NCI-H1048 (cell line): ENCODE measurements at regions not wholly inside any gene's neighbourhood (a gene's known extent, or its start where the extent isn't known, plus 50 kb on each side); places are given as distances from the start of the nearest gene placed in this dataset.
"Not testable (repeated sequence)": the region's sequence is repeated elsewhere in the genome, so short reads cannot be mapped to it uniquely, and the experiment has no call there.

ENCODE experiments used
- DNase-seq: peaks from one replicate; lab custom pipeline; 2025; lab: John Stamatoyannopoulos, UW

DNA sequence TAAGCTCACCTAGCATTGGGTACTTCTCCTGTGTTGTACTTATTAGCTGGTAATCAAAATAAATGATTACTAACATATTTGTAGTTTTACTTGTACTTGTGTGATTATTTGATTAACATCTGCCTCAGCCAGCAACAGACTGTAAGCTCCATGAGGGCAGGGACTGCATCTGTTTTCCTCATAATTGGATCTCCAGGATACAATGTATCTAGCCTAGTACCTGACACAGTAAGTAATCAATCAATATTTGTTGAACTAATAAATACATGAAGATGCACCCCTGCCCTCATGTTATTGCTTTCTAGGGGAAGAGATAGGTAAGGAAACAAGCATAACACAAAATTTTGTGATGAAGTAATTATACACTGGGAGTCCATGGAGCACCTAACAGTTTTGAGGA is 101.5 kb downstream of the TENT5C start:
- DNase-seq: no peak

DNA sequence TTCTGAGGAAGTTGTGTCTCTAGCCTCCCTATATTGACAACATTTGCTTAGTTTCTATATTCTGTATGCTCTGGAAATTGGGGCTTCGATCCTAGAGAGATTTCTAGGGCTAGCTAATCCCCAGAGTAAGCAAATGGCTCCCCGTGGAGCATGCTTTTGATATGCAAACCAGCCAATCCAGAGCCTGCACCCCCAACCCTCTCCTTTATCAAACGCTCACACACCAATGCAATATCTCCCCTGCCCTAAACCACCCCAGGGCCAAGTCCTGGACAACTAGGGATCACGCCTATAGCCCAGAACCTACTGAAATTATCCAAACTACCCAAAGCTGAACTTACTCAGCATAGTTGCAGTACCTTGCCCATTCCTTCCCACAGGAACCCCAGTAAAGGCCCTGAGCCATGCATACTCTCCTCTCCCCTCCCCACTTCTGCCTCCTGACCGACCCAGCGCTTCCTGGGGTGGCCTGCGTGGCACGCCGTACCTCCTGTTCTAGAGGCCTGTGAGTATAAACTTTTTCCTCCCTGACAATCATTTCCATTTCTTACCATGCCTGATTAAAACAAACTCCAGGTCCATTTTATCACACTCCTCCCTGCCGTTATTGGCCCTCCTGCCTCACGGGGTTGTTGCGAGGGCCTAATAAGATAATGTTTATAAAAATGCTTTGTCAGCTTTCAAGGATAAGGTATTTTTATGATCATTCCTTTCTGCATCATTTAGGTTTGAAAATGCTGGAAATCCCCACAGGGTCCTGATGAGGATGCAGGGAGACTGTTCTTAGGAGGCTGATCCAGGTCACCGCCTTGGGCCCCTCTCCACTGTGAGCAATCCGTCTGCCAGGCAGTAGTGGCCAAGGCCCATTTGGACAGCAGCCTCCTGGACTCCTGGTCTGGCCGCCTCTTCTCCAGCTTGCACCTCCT is 102.7 kb downstream of the TENT5C start:
- DNase-seq: no peak

DNA sequence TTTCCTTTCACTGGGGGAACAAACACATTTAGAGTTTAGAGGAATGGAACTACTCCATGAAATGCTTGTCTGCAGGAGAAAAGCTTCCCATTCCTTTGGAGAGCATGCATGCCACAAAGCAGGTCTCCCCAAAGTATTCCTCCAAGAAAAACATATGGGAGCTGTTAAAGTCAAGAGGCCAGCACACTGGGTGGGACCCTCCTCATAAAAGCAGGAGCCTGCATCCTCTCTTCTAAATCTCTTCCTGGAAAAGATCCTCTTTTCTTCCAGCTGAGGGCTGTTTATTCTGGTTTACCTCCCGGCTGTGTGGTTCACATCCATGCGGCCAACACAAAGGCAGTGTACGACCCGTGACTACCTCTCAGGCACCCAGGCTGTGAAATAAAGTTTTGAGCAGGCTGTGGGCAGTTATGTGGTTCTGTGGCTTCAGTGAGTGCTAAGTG is 103.4 kb downstream of the TENT5C start:
- DNase-seq: no peak

DNA sequence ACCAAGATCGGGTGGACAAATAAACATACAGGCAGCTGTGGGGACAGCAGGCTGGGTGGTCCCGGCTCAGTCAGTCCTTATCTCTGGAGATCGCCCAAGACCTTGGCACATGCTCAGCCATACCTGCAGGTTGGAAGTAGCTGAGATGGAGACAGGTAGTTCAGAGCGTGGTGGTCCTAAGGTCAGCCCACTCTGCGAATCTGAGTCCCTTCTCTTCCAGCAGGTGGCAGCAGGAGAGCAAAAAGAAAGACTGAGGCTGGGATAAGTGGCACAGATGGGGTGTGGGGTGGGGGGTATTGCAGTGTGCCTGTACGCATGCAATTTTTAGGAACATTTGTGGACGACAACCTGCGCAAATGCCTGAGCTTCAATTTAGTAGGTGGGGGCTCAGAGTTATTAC is 104.9 kb downstream of the TENT5C start:
- DNase-seq: no peak

DNA sequence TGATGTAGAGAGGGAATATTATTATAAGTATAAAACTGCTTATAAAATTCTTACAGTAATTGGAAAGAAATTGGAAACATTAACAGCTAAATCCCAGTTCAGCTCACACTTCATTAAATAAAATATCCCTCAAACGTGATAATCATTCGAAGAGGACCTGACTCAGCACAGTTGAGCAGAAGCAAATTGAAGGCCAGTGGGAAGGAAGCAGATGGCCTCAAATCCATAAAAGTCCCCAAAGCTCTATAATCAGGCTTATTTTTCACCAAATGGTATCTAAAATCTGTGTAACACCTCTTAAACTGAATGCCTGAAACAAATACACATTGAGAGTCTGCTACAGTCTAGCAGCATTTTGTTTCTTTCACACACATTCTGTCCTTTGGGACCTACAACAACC is 106.8 kb downstream of the TENT5C start:
- no peak for DNase-seq

DNA sequence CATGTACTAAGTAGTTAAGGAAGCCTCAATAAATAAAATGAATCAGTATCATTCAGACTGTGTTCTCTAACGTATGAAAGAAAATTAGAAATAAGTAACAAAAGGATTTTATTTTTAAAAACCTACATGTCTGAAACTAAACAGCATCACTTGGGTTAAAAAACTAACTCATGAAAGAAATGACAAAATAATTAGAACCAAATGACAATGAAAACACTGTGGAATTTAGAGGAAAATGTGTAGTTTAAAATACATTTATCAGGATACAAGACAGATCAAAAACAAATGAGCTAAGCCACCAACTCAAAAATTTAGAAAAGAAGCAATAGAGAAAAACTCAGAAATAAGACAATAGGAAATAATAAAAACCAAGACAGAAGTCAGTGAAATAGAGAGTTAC is 108.7 kb downstream of the TENT5C start:
- DNase-seq: no peak

DNA sequence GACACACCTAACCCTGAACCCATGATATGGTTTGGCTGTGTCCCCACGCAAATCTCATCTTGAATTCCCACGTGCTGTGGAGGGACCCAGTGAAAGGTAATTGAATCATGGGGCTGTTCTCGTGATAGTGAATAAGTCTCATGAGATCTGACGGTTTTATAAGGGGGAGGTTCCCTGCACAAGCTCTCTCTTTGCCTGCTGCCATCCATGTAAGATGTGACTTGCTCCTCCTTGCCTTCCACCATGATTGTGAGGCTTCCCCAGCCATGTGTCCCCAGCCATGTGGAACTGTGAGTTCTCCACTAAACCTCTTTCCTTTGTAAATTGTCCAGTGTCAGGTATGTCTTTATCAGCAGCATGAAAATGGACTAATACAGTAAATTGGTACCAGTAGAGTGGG is 110.2 kb downstream of the TENT5C start:
- DNase-seq: not testable (repeated sequence)

DNA sequence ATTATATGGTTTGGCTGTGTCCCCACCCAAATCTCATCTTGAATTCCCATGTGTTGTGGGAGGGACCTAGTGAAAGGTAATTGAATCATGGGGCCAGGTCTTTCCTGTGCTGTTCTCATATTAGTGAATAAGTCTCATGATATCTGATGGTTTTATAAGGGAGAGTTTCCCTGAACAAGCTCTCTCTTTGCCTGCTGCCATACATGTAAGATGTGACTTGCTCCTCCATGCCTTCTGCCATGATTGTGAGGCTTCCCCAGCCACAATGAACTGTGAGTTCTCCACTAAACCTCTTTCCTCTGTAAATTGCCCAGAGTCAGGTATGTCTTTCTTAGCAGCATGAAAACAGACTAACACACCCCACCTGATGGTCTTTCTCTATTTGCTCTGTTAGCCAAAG is 112.1 kb downstream of the TENT5C start:
- not testable (repeated sequence) for DNase-seq

DNA sequence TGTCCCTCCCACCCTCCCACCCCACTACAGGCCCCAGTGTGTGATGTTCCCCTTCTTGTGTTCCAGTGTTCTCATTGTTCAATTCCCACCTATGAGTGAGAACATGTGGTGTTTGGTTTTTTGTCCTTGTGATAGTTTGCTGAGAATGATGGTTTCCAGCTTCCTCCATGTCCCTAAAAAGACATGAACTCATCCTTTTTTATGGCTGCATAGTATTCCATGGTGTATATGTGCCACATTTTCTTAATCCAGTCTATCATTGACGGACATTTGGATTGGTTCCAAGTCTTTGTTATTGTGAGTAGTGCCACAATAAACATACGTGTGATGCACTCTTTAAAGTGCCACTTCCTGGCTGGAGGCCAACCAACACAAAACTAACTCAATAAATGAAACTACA is 112.7 kb downstream of the TENT5C start:
- not testable (repeated sequence) for DNase-seq

DNA sequence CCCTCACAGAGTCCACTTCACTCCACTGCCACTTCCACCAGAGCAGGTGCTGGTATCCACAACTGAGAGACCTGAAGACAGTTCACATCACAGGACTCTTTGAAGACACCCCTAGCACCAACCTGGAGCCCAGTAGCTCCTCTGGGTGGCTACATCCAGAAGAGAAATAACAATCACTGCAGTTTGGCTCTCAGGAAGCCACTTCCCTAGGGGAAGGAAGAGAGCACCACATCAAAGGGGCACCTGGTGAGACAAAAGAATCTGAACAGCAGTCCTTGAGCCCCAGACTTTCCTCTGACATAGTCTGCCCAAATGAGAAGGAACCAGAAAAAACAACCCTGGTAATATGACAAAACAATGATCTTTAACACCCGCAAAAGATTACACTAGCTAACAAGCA is 113.2 kb downstream of the TENT5C start:
- no peak for DNase-seq

DNA sequence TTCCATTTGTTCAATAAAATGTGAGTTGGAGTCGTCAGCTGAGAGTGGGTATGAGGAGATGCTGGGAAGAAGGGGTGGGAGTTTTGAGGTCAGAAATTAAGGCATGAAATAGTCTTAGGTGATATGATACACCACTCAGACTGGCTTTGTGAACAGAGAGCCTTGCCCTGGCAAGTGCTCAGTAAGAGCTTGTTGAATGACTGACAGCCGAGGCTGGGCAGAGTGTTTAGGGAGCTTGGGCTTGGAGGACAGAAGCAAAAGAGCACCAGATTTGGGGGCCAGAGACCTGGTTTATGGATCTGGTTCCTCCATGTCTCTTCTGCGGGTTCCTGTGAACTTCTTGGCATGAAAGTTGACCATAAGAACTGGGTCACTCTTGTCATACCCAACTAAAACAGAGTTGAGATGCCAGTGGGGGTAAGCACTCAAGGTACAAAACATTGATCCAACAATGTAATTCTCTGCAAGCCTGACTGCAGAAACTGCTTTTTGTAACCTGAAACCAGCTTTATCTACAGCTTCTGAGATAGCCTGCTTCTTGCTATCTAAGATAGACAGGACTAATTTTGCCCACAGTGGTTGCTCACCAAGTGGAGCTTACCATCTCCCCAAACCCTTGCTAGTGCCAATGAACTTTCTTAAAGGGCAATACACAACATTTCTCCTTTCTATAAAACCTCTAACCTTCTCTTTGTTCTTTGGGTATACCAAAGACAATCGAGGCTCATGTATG is 126.4 kb downstream of the TENT5C start:
- DNase-seq: no peak

DNA sequence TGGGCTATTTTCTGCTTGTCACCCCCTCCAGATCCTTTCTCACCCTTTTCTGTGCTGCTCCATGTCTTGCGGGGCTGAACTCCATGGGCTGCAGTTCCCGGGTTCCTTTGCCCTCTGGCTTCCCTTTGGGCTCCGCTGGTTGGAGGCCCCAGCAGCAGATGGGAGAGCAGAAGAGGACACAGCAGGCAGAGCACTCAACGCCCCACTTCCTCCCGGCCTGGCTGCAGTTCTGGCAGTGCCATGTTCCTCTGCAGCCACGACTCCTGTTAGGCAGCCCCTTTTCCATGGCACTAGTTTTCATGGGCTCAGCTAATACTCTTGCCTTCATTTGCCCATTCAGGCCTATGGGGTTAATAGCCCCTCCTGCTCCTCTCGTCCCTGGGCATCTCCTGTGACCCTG is 127.1 kb downstream of the TENT5C start:
- no peak for DNase-seq

DNA sequence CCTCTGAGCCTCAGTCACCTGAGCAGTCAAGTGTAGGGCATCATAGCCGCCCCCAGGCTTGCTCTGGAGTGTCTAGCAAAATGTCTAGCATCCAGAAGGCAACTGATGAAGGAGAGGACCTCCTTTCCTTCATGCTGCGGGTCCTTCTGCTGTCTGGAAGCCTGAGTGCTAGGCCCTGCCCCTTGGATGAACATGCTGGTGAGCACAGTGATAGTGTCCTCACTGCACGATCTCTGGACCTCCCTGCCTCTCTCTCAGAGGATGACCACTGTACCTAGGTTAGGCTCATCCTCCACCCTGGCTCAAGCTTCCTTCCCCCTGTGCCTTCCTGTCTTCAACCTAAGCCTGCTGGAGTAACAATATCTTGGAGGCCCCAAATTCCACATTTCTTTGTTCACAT is 128.6 kb downstream of the TENT5C start:
- no peak for DNase-seq

DNA sequence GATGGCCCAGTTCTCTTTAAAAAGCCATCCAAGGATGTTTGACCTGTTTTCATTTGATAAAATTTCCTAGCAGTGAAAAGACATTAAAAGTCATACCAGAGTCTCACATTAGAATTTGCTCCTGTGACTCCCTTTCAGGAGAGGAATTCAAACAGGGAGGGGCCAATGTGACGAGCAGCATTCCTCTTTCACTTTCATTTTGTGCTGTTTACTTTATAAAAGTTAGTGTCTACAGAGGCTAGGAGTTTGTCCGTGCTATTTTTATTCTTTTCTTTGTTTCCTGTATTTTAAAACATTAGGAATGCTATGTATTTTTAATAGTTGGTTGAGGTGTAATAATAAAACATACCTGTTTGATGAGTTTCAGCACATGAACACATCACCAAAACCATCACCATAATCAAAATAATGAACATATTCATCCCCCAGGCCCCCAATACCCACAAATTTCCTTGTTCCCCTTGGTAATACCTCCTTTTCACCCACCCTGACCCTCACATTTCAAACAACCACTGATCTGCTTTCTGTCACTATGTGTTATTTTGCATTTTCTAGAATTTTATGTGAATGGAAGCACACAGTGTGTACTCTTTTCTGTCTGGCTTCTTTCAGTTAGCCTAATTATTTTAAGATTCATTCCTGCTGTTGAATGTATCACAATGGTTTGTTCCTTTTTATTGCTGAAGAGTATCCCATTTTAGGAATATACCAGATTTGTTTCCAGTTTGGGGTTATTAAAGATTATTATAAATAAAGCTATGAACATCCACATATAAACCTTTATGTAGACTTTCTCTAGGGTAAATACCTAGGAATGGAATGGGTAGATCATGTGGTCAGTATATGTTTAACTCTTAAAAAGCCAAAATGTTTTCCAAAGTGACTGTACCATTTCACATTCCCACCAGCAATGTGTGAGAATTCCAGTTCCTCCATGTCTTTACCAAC is 129.5 kb downstream of the TENT5C start:
- peak; percentile 1 for DNase-seq

DNA sequence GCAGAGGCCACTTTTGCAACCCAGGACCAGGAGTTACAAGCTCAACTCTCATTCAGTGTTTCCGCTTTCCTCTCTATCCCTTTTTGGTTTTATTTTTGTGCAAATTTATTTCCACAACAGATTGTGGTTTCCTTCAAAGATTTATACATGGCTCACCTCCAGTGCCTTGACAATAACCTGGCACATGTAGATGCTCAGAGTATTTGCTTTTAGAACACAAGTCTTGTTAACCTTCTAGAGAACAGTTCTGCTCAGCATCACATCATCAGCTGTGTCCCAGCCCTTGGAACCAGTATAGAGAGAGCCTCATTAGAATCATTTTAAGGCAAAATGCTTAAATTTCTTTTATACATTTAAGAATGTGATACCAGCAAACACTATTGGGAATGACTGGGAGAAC is 133.7 kb downstream of the TENT5C start:
- no peak for DNase-seq

DNA sequence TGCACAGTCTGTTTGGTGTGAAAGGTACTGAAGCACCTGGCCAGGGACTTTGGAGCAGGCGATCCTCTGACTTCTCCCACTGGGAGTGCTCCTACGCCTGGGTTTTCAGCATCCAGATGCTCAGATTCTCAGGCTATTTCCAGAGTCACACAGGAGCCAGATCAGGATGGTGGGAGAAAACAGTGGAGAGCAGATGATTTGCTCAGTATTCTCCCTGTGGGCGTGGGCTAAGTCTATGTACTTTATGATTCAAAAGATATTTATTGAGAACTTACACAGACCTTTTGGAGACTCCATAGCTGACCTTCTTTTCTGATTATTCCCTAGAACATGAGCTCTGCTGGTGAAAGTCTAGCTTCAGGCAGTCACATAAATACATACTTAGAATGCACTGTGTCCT is 134.6 kb downstream of the TENT5C start:
- DNase-seq: no peak

DNA sequence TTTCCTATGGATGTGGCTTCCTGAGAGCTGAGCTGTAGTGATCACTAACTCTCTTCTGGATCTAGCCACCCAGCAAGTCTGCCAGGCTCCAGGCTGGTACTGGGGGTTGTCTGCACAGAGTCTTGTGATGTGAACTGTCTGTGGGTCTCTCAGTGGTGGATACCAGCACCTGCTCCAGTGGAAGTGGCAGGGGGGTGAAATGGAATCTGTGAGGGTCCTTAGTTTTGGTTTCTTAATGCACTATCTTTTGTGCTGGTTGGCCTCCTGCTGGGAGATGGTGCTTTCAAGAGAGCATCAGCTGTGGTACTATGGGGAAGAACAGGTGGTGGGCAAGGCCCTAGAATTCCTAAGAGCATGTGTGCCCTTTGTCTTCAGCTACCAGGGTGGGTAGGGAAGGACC is 140.7 kb downstream of the TENT5C start:
- not testable (repeated sequence) for DNase-seq

DNA sequence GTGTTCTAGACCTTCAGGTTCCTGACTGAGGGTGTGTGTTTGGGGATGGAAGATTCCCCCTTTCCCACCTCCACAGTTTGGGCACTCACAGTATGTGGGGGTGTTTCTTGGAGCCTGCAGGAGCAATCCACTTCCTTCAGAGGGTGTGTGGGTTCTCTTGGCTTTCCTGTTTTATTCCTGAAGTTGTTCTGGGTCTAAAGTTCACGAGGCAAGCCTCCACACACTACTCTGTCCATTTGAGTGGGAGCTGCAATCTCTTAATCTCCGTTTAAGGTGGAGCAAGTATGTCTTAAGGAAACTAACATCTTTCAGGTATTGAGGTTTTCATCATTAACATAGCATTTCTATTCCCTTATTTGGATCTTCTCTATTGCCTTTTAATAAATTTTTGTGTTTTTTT is 141.8 kb downstream of the TENT5C start:
- no peak for DNase-seq

DNA sequence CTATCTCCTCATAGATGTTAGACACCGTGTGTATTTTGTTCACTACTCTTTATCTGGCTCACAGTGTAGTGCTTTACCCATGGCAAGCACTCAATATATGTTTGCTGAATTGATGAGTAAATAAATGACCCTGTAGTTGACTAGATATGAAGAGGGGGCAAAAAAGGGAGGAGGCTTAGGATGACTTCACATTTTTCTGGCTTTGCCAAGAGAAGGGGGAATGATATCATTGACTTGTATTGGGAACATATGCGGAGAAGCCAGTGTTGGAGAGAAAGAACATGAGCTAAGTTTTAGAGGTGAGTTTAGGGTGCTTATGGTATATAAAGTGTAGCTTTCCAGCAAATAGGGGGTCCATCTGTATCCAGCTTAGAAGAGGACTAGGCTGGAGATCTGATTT is 145.5 kb downstream of the TENT5C start:
- DNase-seq: no peak

DNA sequence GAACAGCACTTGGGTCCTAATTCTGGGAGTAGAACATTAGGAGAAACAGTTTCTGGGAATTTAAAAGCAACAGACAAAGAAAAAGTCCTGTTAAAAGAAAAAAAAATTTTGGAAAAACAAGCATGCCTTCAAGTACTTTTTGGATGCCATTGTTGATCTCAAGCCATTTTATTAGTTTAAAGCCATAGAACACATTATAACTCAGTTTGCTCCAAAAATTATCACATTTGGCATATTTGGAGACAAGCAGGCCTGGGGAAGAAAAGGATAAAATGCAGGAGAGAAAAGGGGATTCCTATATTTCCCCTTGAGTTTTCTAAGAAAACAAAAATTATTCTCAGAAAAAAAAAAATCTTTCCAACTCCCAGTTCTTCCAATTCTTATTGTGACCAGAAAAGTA is 146.8 kb downstream of the TENT5C start:
- DNase-seq: no peak

DNA sequence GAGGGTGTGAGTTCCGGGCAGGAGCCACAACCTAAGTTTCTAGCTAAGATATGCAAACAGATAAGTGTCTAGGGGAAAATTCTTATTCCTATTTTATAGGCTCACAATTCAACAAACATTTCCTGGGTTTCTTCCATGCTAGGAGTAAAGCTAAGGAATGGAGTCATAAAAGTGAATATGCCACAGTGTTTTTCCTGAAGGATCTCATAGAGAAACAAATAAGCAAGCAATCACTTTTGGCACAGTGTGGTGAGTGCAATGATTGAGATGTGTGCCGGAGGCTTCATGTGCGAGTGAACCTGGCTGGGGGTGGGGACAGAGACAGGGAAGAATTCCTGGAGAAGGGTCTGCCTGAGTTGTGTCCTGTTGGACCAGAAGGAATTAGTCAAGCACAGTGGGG is 147.4 kb downstream of the TENT5C start:
- no peak for DNase-seq

DNA sequence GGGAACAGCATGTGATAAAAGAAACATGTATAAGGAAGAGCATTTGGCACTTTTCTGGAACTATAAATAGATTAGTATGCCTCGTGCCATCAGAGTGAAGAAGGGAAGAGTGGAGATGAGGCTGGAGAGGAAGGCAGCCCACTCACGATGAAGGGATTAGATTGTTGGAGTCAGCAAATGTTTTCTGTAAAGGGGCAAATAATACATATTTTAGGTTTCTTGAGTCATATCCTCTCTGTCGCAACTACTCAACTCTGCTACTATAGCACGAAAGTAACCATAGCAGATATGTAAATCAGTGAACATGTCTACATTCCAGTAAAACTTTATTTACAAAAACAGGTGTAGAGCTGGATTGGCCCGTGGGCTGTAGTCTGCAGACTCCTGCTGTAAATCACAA is 147.8 kb downstream of the TENT5C start:
- DNase-seq: no peak
